GF-D8 (cell line): ENCODE measurements at regions not wholly inside any gene's neighbourhood (a gene's known extent, or its start where the extent isn't known, plus 50 kb on each side); places are given as distances from the start of the nearest gene placed in this dataset.
"Not testable (repeated sequence)": the region's sequence is repeated elsewhere in the genome, so short reads cannot be mapped to it uniquely, and the experiment has no call there.

Experiments
- DNase-seq: peaks from one replicate; lab custom pipeline; 2025; lab: John Stamatoyannopoulos, UW

- not testable (repeated sequence) for DNase-seq
Measured at GRCh38 chr17:64724246-64724645, 62.1 kb upstream of the SMURF2 start.

GRCh38 chr17:64723781-64724180, 61.7 kb upstream of the SMURF2 start:
- DNase-seq, result no peak

GRCh38 chr17:64721556-64721955, 59.4 kb upstream of the SMURF2 start:
- not testable (repeated sequence) for DNase-seq

- not testable (repeated sequence) for DNase-seq
Measured at GRCh38 chr17:64720253-64720652, 58.1 kb upstream of the SMURF2 start.

GRCh38 chr17:64719517-64719916, 57.4 kb upstream of the SMURF2 start:
- not testable (repeated sequence) for DNase-seq

GRCh38 chr17:64718816-64719215, 56.7 kb upstream of the SMURF2 start:
- DNase-seq, result not testable (repeated sequence)

GRCh38 chr17:64718058-64718457, 56.0 kb upstream of the SMURF2 start:
- no peak for DNase-seq

GRCh38 chr17:64716496-64716895, 54.4 kb upstream of the SMURF2 start:
- DNase-seq, result not testable (repeated sequence)

- DNase-seq, result not testable (repeated sequence)
Measured at GRCh38 chr17:64713786-64714185, 51.7 kb upstream of the SMURF2 start.

GRCh38 chr17:64712557-64713351, 50.6 kb upstream of the SMURF2 start:
- peak; percentile 50 for DNase-seq
